ENCODE measurements at regions not wholly inside any gene's neighbourhood (a gene's known extent, or its start where the extent isn't known, plus 50 kb on each side); places are given as distances from the start of the nearest gene placed in this dataset.

DNA sequence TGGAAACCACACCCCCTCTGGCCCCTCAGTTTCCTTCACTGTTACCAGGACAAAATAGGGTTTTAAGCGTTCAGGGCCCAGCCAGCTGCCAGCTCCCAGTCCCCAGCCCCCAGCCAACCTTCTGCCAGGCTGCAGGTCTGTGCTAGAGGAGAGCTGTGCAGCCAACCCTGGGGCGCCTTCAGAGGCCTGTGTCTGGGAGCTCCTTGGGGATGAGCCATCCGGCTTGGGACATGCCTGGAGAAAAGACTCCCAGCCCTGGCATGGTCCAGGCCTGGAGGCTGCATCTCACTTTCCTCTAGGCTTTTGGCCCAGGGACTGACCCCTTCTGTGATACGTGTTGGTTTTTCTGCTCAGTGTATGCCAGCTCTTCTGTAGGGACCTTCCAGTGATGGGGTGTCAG is 487.6 kb upstream of the MGMT start:
- TF ChIP-seq POLR2A (IDR thresholded peaks at IDR 0.05; ENCODE audit: low read length), result no peak
- no peak for TF ChIP-seq GATA1 (IDR thresholded peaks at IDR 0.05; ENCODE audit: low read depth, low read length)

Measured in erythroblast (primary cell).